CD4-positive, alpha-beta memory T cell (primary cell): ENCODE measurements at regions not wholly inside any gene's neighbourhood (a gene's known extent, or its start where the extent isn't known, plus 50 kb on each side); places are given as distances from the start of the nearest gene placed in this dataset.

Experiments used
- CTCF ChIA-PET: fragments of 350-600 bp; sonication (Branson Sonifier 250); formaldehyde crosslinking; loops from one replicate; lab custom pipeline; 2021; ENCODE audit warnings: inconsistent platforms; ENCODE audit not compliant: partially characterized antibody; lab: Charles Lee
- POLR2A ChIA-PET: fragments of 350-600 bp; sonication (Branson Sonifier 250); formaldehyde crosslinking; loops from one replicate; lab custom pipeline; 2021; ENCODE audit not compliant: partially characterized antibody; lab: Charles Lee
- DNase-seq, 5 donors: peaks; one replicate each; pipeline versions ENCODE4 v3.0.0 to v3.0.0-alpha.2; 2020 to 2022; ENCODE audit warnings: mixed read lengths in 1 of 5
- H3K27ac ChIP-seq: one replicate; pipeline ENCODE4 v1.7.0; 2013; ENCODE audit warnings: low read depth, low read length
- H3K27me3 ChIP-seq: 2 replicates; pipeline ENCODE4 v1.7.0; 2013; ENCODE audit warnings: mild to moderate bottlenecking, low read length, moderate library complexity; ENCODE audit not compliant: insufficient read depth
- H3K36me3 ChIP-seq: 2 replicates; pipeline ENCODE4 v1.7.0; 2013; ENCODE audit warnings: mild to moderate bottlenecking, low read length, moderate library complexity; ENCODE audit not compliant: insufficient read depth
- H3K4me1 ChIP-seq: 2 replicates; pipeline ENCODE4 v1.7.0; 2013; ENCODE audit warnings: mild to moderate bottlenecking, low read length, moderate library complexity; ENCODE audit not compliant: insufficient read depth
- H3K4me3 ChIP-seq, 2 donors: one replicate each; pipeline ENCODE4 v1.7.0; 2013; ENCODE audit warnings: low read length in 2 of 2, mild to moderate bottlenecking in 1 of 2
- H3K9me3 ChIP-seq, 2 donors: one replicate each; pipeline ENCODE4 v1.7.0; 2013; ENCODE audit warnings: low read length in 2 of 2, control low read depth in 1 of 2; ENCODE audit not compliant: control insufficient read depth in 1 of 2
- H3K27ac Mint-ChIP-seq, 7 donors: one replicate each; pipeline ENCODE4 v1.8.0; 2020 to 2021; ENCODE audit warnings: mixed read lengths in 7 of 7, mild to moderate bottlenecking in 6 of 7, inconsistent platforms in 3 of 7, moderate library complexity in 3 of 7
- H3K27me3 Mint-ChIP-seq, 2 donors: one replicate each; pipeline ENCODE4 v1.8.0; 2020 to 2021; ENCODE audit warnings: mixed read lengths in 2 of 2
- H3K36me3 Mint-ChIP-seq, 2 donors: one replicate each; pipeline ENCODE4 v1.8.0; 2020 to 2021; ENCODE audit warnings: mixed read lengths in 2 of 2, inconsistent platforms in 1 of 2, mild to moderate bottlenecking in 1 of 2
- H3K4me1 Mint-ChIP-seq, 4 donors: one replicate each; pipeline ENCODE4 v1.8.0; 2020 to 2021; ENCODE audit warnings: mixed read lengths in 4 of 4, mild to moderate bottlenecking in 1 of 4
- H3K4me3 Mint-ChIP-seq, 8 donors: one replicate each; pipeline ENCODE4 v1.8.0; 2020 to 2021; ENCODE audit warnings: mixed read lengths in 8 of 8, mild to moderate bottlenecking in 7 of 8, moderate library complexity in 6 of 8, inconsistent platforms in 3 of 8
- H3K9me3 Mint-ChIP-seq, 8 donors: one replicate each; pipeline ENCODE4 v1.8.0; 2020 to 2021; ENCODE audit warnings: mixed read lengths in 8 of 8, mild to moderate bottlenecking in 5 of 8, inconsistent platforms in 3 of 8, moderate library complexity in 1 of 8
- intact Hi-C: fragments of 100-400 bp; cut with micrococcal nuclease; formaldehyde crosslinking; loops from one replicate; pipeline ENCODE4 v1.15.1; 2023

DNA sequence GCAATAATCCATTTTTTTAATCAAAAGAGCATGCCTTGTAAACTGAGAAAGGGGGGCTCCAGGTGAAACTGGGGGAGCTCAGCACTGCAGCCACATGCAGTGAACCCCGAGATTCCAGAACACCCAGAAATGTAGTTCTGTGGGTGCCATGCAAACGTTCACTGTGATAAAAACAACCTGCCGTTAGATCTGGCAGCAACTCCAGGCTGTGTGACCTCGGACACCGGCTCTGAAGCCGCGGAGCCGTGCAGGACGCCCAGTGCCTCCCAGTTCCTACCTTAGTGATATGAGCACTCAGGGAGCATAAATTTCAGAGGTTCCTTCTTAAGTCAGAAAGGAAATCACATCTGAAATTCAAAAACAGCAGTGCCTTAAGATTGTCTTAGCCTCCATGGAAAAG is 85.4 kb upstream of the THBS2 start:
- no peak for DNase-seq
- POLR2A ChIA-PET, result no interaction called here
- Histone ChIP-seq H3K4me3 (no peak overlapping the region), H3K9me3 (no peaks in the 10 kb centered on the region), H3K27me3 (no peaks in the 10 kb centered on the region), H3K36me3 (no peaks in the 10 kb centered on the region), H3K27ac (no peak overlapping the region), H3K4me1 (no peaks in the 10 kb centered on the region)
- Mint-ChIP-seq H3K9me3 (no peaks in the 10 kb centered on the region), H3K4me1 (no peaks in the 10 kb centered on the region), H3K27me3 (peaks cover 0 to 6% of the 10 kb centered on the region in 2 donors), H3K4me3 (no peak overlapping the region), H3K27ac (no peak overlapping the region), H3K36me3 (no peaks in the 10 kb centered on the region)
- CTCF ChIA-PET, result no interaction called here
- intact Hi-C loops, result no loop called here

- Histone ChIP-seq H3K9me3 (no peaks in the 10 kb centered on the region), H3K4me3 (no peak overlapping the region), H3K27me3 (no peaks in the 10 kb centered on the region), H3K36me3 (no peaks in the 10 kb centered on the region), H3K4me1 (no peaks in the 10 kb centered on the region), H3K27ac (no peak overlapping the region)
- Mint-ChIP-seq H3K4me3 (no peak overlapping the region), H3K27me3 (peaks cover 4 to 6% of the 10 kb centered on the region in 2 donors), H3K9me3 (no peaks in the 10 kb centered on the region), H3K36me3 (no peaks in the 10 kb centered on the region), H3K4me1 (no peaks in the 10 kb centered on the region), H3K27ac (no peak overlapping the region)
- CTCF ChIA-PET, result no interaction called here
- intact Hi-C loops, result no loop called here
- DNase-seq, result no peak
- POLR2A ChIA-PET, result no interaction called here
Observed at GRCh38 chr6:169337886-169338445, 84.3 kb upstream of the THBS2 start.

GRCh38 chr6:169335301-169335700 is 81.7 kb upstream of the THBS2 start:
- H3K4me3 Mint-ChIP-seq, result no peak overlapping the region
- no peak for DNase-seq
- H3K9me3 Mint-ChIP-seq, result peaks cover 0 to 3% (median 0%) of the 10 kb centered on the region in 8 donors
- no peak overlapping the region for H3K4me3 ChIP-seq
- ChIA-PET CTCF (no interaction called here), POLR2A (no interaction called here)
- H3K27me3 ChIP-seq, result no peaks in the 10 kb centered on the region
- H3K27ac ChIP-seq, result no peak overlapping the region
- no peak overlapping the region for H3K27ac Mint-ChIP-seq
- H3K9me3 ChIP-seq, result no peaks in the 10 kb centered on the region
- H3K4me1 Mint-ChIP-seq, result no peaks in the 10 kb centered on the region
- H3K36me3 ChIP-seq, result no peaks in the 10 kb centered on the region
- H3K27me3 Mint-ChIP-seq, result peaks cover 8 to 11% of the 10 kb centered on the region in 2 donors
- H3K36me3 Mint-ChIP-seq, result no peaks in the 10 kb centered on the region
- H3K4me1 ChIP-seq, result no peaks in the 10 kb centered on the region
- intact Hi-C loops, result no loop called here

GRCh38 chr6:169332250-169332649 is 78.6 kb upstream of the THBS2 start:
- Mint-ChIP-seq H3K36me3 (no peaks in the 10 kb centered on the region), H3K4me1 (no peaks in the 10 kb centered on the region), H3K9me3 (peaks cover 0 to 5% (median 0%) of the 10 kb centered on the region in 8 donors), H3K27me3 (peaks cover 8 to 13% of the 10 kb centered on the region in 2 donors), H3K4me3 (no peak overlapping the region), H3K27ac (no peak overlapping the region)
- Histone ChIP-seq H3K4me3 (no peak overlapping the region), H3K27ac (no peak overlapping the region), H3K9me3 (no peaks in the 10 kb centered on the region), H3K27me3 (no peaks in the 10 kb centered on the region), H3K36me3 (no peaks in the 10 kb centered on the region), H3K4me1 (no peaks in the 10 kb centered on the region)
- POLR2A ChIA-PET, result no interaction called here
- intact Hi-C loops, result no loop called here
- DNase-seq, result no peak
- CTCF ChIA-PET, result no interaction called here

DNA sequence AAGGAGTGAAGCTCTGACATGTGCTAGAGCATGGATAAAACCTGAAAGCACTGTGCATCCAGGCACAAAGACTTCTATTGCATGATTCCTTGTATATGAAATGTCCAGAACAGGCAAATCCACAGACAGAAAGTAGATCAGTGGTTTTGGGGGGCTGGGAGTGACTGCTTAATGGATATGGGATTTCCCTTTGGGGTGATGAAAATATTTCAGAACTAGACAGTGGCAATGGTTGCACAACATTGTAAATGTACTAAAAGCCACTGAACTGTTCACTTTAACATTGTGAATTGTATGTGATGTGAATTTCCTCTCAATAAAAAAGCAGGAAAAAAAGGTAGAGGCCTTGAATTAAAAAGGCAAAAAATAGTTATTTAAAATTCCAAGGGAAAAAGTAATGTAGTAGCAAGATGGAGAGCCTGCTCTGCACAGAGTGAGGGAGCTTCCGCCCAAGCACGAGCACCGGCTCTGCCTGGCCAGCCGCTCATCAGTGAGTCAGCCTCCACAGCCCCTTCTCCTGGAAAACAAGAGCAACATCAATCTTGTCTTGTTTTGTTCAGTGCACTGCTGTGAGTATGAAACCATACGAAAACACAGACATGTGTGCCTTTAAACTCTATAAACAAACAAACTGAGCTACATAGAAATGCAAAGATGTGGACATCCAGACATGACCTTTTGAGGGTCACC is 74.6 kb upstream of the THBS2 start:
- no peak overlapping the region for H3K27ac Mint-ChIP-seq
- H3K36me3 ChIP-seq, result no peaks in the 10 kb centered on the region
- H3K9me3 ChIP-seq, result no peaks in the 10 kb centered on the region
- H3K27me3 ChIP-seq, result no peaks in the 10 kb centered on the region
- H3K9me3 Mint-ChIP-seq, result peaks cover 0 to 5% (median 0%) of the 10 kb centered on the region in 8 donors
- no peak overlapping the region for H3K27ac ChIP-seq
- CTCF ChIA-PET, result no interaction called here
- no peaks in the 10 kb centered on the region for H3K4me1 ChIP-seq
- intact Hi-C loops, result no loop called here
- no peak overlapping the region for H3K4me3 Mint-ChIP-seq
- POLR2A ChIA-PET, result no interaction called here
- H3K36me3 Mint-ChIP-seq, result no peaks in the 10 kb centered on the region
- no peaks in the 10 kb centered on the region for H3K4me1 Mint-ChIP-seq
- no peak for DNase-seq
- H3K4me3 ChIP-seq, result no peak overlapping the region
- H3K27me3 Mint-ChIP-seq, result peaks cover 5 to 21% of the 10 kb centered on the region in 2 donors

DNA sequence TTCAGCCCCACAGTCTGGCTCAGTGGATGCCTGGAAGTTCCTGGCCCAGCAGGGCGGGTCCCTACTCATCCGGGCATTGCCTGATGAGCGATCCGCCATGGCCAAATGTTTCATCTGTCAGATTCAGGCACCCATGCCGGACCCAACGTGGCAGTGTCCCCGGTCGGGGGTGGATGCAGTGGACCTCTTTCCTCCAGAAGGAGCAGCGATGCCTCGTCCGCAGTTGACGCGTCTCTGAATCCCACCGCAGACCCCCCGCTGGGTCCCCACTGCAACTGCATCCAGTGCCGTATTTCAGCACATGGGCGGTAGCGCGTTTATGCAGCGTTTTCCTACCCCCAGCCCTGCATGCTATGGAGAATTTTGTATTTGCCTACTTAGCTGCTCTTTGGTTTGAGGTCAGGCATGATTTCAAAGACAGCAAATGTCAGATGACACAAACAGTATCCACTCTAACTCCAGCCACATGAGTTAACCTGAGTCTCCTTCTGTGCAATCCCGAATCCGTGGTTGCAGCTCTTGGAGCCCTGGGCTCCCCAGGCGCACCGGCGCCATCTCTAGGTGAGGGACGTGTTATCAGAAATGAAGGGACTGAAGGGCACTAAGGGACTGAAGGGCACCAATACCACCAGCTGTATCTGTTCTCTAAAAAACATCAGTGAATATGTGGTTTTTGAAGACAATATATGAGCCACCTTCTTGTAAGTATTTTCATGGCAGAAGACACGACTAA is 72.6 kb upstream of the THBS2 start:
- ChIA-PET POLR2A (no interaction called here), CTCF (no interaction called here)
- H3K4me3 Mint-ChIP-seq, result no peak overlapping the region

DNA sequence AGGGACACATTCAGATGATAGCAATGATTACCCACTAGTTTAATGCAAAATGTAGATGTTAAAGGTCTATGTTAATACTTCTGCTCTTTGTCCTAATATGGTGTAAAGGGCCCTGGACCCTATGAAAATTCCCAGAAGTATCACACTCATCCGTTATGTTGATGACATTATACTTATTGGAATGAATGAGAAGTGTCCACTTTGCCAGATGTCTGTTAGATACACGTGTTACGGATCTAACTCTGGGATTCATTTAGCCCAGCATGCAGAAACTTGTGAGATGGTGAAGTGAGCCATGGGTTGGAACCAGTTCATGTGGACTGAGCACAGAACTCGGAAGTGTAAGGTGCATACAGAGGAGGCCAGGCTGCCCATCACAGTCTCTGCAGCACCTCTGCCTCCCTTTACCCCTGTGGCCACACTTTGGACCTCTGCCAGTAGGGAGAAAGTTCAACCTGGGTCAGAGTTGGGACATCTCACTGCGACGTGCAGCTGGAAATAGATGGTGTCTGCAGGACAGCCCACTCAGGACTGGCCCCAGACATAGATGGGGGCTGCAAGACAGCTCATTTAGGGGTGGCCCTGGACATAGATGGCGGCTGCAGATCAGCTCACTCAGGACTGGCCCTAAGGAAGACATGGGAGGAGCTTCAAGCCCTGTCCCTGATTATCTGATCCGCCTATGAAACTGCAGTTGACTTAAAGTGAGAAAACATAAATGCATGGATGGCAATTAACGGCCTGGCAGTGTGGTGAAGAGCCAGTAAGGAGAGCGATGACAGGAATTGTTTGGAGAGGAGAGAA is 71.2 kb upstream of the THBS2 start:
- ChIA-PET CTCF (no interaction called here), POLR2A (no interaction called here)
- H3K4me3 ChIP-seq, result no peak overlapping the region
- intact Hi-C loops, result no loop called here
- H3K27me3 ChIP-seq, result no peaks in the 10 kb centered on the region
- Mint-ChIP-seq H3K27ac (no peak overlapping the region), H3K27me3 (peaks cover 0 to 16% of the 10 kb centered on the region in 2 donors), H3K4me3 (no peak overlapping the region), H3K36me3 (no peaks in the 10 kb centered on the region), H3K9me3 (peaks cover 0 to 5% (median 0%) of the 10 kb centered on the region in 8 donors), H3K4me1 (no peaks in the 10 kb centered on the region)
- no peaks in the 10 kb centered on the region for H3K36me3 ChIP-seq
- no peak overlapping the region for H3K27ac ChIP-seq
- DNase-seq, result no peak
- H3K9me3 ChIP-seq, result no peaks in the 10 kb centered on the region
- no peaks in the 10 kb centered on the region for H3K4me1 ChIP-seq

More for the DNA sequence above, 72.6 kb upstream of the THBS2 start:
- Histone ChIP-seq H3K27me3 (no peaks in the 10 kb centered on the region), H3K4me1 (no peaks in the 10 kb centered on the region), H3K27ac (no peak overlapping the region), H3K9me3 (no peaks in the 10 kb centered on the region), H3K36me3 (no peaks in the 10 kb centered on the region), H3K4me3 (no peak overlapping the region)
- peaks cover 0 to 5% (median 0%) of the 10 kb centered on the region in 8 donors for H3K9me3 Mint-ChIP-seq
- no peak for DNase-seq
- no peaks in the 10 kb centered on the region for H3K36me3 Mint-ChIP-seq
- H3K4me1 Mint-ChIP-seq, result no peaks in the 10 kb centered on the region
- intact Hi-C loops, result no loop called here
- H3K27ac Mint-ChIP-seq, result no peak overlapping the region
- peaks cover 0 to 20% of the 10 kb centered on the region in 2 donors for H3K27me3 Mint-ChIP-seq
